ENCODE measurements at regions not wholly inside any gene's neighbourhood (a gene's known extent, or its start where the extent isn't known, plus 50 kb on each side); places are given as distances from the start of the nearest gene placed in this dataset.

- no peak for TF ChIP-seq PRDM15 (CRISPR knock-in tag; IDR thresholded peaks at IDR 0.05)
- TF ChIP-seq CDX4 (CRISPR knock-in tag; IDR thresholded peaks at IDR 0.05; ENCODE audit: borderline replicate concordance), result no peak
- no peak for TF ChIP-seq MXD4 (CRISPR knock-in tag; IDR thresholded peaks at IDR 0.05; ENCODE audit: borderline replicate concordance)
- no peak for TF ChIP-seq HMGA2 (CRISPR knock-in tag; IDR thresholded peaks at IDR 0.05)
- TF ChIP-seq AR (CRISPR knock-in tag; IDR thresholded peaks at IDR 0.05), result no peak
- TF ChIP-seq CREM (CRISPR knock-in tag; IDR thresholded peaks at IDR 0.05), result no peak
- TF ChIP-seq FOXP4 (CRISPR knock-in tag; IDR thresholded peaks at IDR 0.05), result no peak
Measured at GRCh38 chr3:177522051-177522450, 324.8 kb upstream of the TBL1XR1 start (continued).

GRCh38 chr3:177523067-177523675 lies 325.9 kb upstream of the TBL1XR1 start:
- Mint-ChIP-seq H3K27ac (no peak overlapping the region), H3K36me3 (peaks cover 3% of the 10 kb centered on the region), H3K9me3 (peaks cover 8% of the 10 kb centered on the region), H3K27me3 (ENCODE audit: low read depth) (no peaks in the 10 kb centered on the region), H3K4me3 (no peak overlapping the region), H3K4me1 (peaks cover 24% of the 10 kb centered on the region)
- TF ChIP-seq MXD4 (CRISPR knock-in tag; IDR thresholded peaks at IDR 0.05; ENCODE audit: borderline replicate concordance) (no peak), ZNF317 (CRISPR knock-in tag; IDR thresholded peaks at IDR 0.05; ENCODE audit: borderline replicate concordance, low read depth) (no peak), E2F5 (CRISPR knock-in tag; IDR thresholded peaks at IDR 0.05) (no peak), FOXK1 (CRISPR knock-in tag; IDR thresholded peaks at IDR 0.05) (no peak), USF2 (CRISPR knock-in tag; IDR thresholded peaks at IDR 0.05) (no peak), TEAD1 (CRISPR knock-in tag; IDR thresholded peaks at IDR 0.05) (no peak), JUN (CRISPR knock-in tag; IDR thresholded peaks at IDR 0.05) (no peak), KAT7 (CRISPR knock-in tag; IDR thresholded peaks at IDR 0.05; ENCODE audit: borderline replicate concordance) (no peak), TEAD4 (CRISPR knock-in tag; IDR thresholded peaks at IDR 0.05) (no peak), SOX15 (CRISPR knock-in tag; IDR thresholded peaks at IDR 0.05) (no peak), ZBTB21 (CRISPR knock-in tag; IDR thresholded peaks at IDR 0.05; ENCODE audit: borderline replicate concordance) (no peak), RELA (CRISPR knock-in tag; IDR thresholded peaks at IDR 0.05; ENCODE audit: borderline replicate concordance) (no peak), ZBTB43 (CRISPR knock-in tag; IDR thresholded peaks at IDR 0.05) (no peak), MYBL2 (CRISPR knock-in tag; IDR thresholded peaks at IDR 0.05) (no peak)
- ChIA-PET POLR2A (no interaction called here), CTCF (no interaction called here)
- ATAC-seq (no peak), DNase-seq (ENCODE audit: low spot score) (no peak)
